Ovary (tissue), 7 donors: ENCODE measurements at regions not wholly inside any gene's neighbourhood (a gene's known extent, or its start where the extent isn't known, plus 50 kb on each side); places are given as distances from the start of the nearest gene placed in this dataset.

Experiments
- DNase-seq, 5 donors: peaks; one replicate each; pipeline ENCODE4 v3.0.0-alpha.2; 2019 to 2020
- H3K27ac ChIP-seq, 2 donors: fragments of 200-600 bp; one replicate each; pipeline versions ENCODE4 v1.5.1 to v1.8.0; 2019 to 2022
- H3K27me3 ChIP-seq: fragments of 200-600 bp; one replicate; pipeline ENCODE4 v1.8.0; 2022
- H3K36me3 ChIP-seq: fragments of 200-600 bp; sonication (generic); one replicate; pipeline ENCODE4 v1.5.1; 2019
- H3K4me1 ChIP-seq: one replicate; pipeline ENCODE4 v1.8.1; 2013; ENCODE audit warnings: mild to moderate bottlenecking, moderate library complexity; ENCODE audit not compliant: insufficient read depth
- H3K4me3 ChIP-seq: fragments of 200-600 bp; sonication (generic); one replicate; pipeline ENCODE4 v1.5.1; 2017
- H3K9me3 ChIP-seq, 2 donors: fragments of 200-600 bp in 1 of 2; sonication (generic) in 1 of 2; one replicate each; pipeline versions ENCODE4 v1.5.1 to v1.8.1; 2013 to 2019; ENCODE audit warnings: mild to moderate bottlenecking in 1 of 2, moderate library complexity in 1 of 2
- CTCF ChIP-seq, 3 donors: fragments of 450-650 bp in 2 of 3; fragments of 200-600 bp in 1 of 3; IDR thresholded peaks; one replicate each; pipeline versions ENCODE4 v1.5.1 to v1.8.0; 2016 to 2022; ENCODE audit warnings: antibody characterized with exemption in 3 of 3, mild to moderate bottlenecking in 1 of 3
- EP300 ChIP-seq: sonication (generic); formaldehyde crosslinking; IDR thresholded peaks from one replicate; pipeline ENCODE4 v1.6.1; 2017; ENCODE audit warnings: antibody characterized with exemption
- POLR2A ChIP-seq: fragments of 450-650 bp; IDR thresholded peaks from one replicate; pipeline ENCODE4 v1.6.1; 2017; ENCODE audit warnings: antibody characterized with exemption, mild to moderate bottlenecking, moderate library complexity
- WGBS, 3 donors: extraction: QIAGEN DNeasy Blood & Tissue Kit in 1 of 3; methylation state at CpG; one replicate each; pipeline versions ENCODE4 v1.1.5 to v1.1.7; 2013 to 2017; 5-methylcytosine and 5-hydroxymethylcytosine counted together
- intact Hi-C, 4 donors: fragments of 100-400 bp; cut with DNase I; formaldehyde crosslinking; loops; one replicate each; pipeline versions ENCODE4 v1.11.0 to v1.15.1; 2022 to 2023
- donor health status: DM: no; HTN: no; CAD: no; lungs with moderate emphysema.
- donor health status: DM: no; HTN: no; CAD: no.
- donor health status: Bipolar disorder and iron deficiency.
- donor health status: DM: no; HTN: no; CAD: no.
- donor health status: DM: yes; HTN: yes; CAD: no.

GRCh38 chr1:14439015-14439414 lies 159.5 kb upstream of the KAZN start:
- H3K9me3 ChIP-seq: no peaks in the 10 kb centered on the region

DNA sequence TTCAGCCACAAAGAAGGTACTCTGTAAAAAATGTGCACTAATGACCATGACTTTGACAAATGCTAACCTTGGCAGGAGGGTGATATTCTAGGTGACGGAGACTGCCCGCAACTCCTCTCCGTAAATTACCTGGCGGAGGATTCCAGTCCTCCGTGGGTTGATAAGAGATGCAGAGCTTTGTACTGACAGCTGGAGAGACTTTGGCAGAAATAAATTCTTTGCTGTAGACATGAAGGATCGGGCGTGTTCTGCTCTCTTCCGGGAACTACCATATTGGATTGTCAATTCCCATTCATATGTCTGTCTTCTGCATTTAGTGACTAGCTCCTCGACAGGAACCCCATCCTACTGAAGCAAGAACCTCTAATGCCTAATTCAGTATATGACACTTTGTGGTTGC lies 158.3 kb upstream of the KAZN start:
- DNase-seq: no peak
- TF ChIP-seq POLR2A (no peak), CTCF (IDR thresholded peaks at IDR 0.05) (no peak), EP300 (no peak)
- Histone ChIP-seq H3K4me1 (no peaks in the 10 kb centered on the region), H3K9me3 (no peaks in the 10 kb centered on the region), H3K36me3 (no peaks in the 10 kb centered on the region), H3K27ac (no peak overlapping the region), H3K27me3 (no peaks in the 10 kb centered on the region), H3K4me3 (no peak overlapping the region)
- WGBS, 3 donors: 82 to 86% (median 82%) methylated on average over 9 of the region's 9 CpGs
- intact Hi-C loops: no loop called here

More at GRCh38 chr1:14439015-14439414, 159.5 kb upstream of the KAZN start:
- Histone ChIP-seq H3K27me3 (no peaks in the 10 kb centered on the region), H3K4me1 (no peaks in the 10 kb centered on the region), H3K4me3 (no peak overlapping the region), H3K27ac (no peak overlapping the region), H3K36me3 (no peaks in the 10 kb centered on the region)
- intact Hi-C loops: no loop called here
- 82 to 93% (median 86%) methylated on average over 1 of the region's 1 CpG for WGBS, 3 donors
- no peak for DNase-seq
- TF ChIP-seq EP300 (no peak), POLR2A (no peak), CTCF (IDR thresholded peaks at IDR 0.05) (no peak)

- intact Hi-C loops: no loop called here
Measured at GRCh38 chr1:14440731-14441130, 157.8 kb upstream of the KAZN start.

DNA sequence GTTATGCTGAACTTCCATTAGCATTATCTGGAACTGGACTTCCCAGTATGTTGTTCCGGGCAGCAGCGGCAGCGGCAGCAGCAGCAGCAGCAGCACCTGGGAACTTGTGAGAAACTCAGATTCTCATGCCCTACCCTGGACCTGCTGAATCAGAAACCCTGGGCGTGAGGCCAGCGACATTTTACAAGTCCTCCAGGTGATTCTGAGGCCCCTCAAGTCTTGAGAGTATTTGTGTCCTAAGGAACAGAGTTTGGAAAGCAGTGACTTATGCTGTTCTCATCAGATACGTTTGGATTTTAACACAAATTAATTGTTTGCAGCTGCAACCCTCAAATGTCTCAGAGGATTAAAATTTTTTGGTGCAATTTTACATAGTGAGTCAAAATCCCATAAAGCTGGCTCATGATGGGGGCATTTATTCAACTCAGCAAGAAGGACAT lies 157.2 kb upstream of the KAZN start:
- 73 to 84% (median 83%) methylated on average over 6 of the region's 6 CpGs for WGBS, 3 donors
- DNase-seq: no peak
- intact Hi-C loops: no loop called here
- Histone ChIP-seq H3K27me3 (no peaks in the 10 kb centered on the region), H3K4me1 (no peaks in the 10 kb centered on the region), H3K9me3 (no peaks in the 10 kb centered on the region), H3K27ac (no peak overlapping the region), H3K4me3 (no peak overlapping the region), H3K36me3 (no peaks in the 10 kb centered on the region)
- TF ChIP-seq CTCF (IDR thresholded peaks at IDR 0.05) (no peak), POLR2A (no peak), EP300 (no peak)

More at GRCh38 chr1:14440731-14441130, 157.8 kb upstream of the KAZN start:
- H3K4me3 ChIP-seq: no peak overlapping the region
- no peaks in the 10 kb centered on the region for H3K4me1 ChIP-seq
- TF ChIP-seq CTCF (IDR thresholded peaks at IDR 0.05) (no peak), EP300 (no peak), POLR2A (no peak)
- no peaks in the 10 kb centered on the region for H3K27me3 ChIP-seq
- H3K36me3 ChIP-seq: no peaks in the 10 kb centered on the region
- H3K9me3 ChIP-seq: no peaks in the 10 kb centered on the region
- 95 to 98% (median 96%) methylated on average over 4 of the region's 4 CpGs for whole genome bisulfite sequencing, 3 donors
- DNase-seq: no peak
- no peak overlapping the region for H3K27ac ChIP-seq
